ENCODE measurements at regions not wholly inside any gene's neighbourhood (a gene's known extent, or its start where the extent isn't known, plus 50 kb on each side); places are given as distances from the start of the nearest gene placed in this dataset.

DNA sequence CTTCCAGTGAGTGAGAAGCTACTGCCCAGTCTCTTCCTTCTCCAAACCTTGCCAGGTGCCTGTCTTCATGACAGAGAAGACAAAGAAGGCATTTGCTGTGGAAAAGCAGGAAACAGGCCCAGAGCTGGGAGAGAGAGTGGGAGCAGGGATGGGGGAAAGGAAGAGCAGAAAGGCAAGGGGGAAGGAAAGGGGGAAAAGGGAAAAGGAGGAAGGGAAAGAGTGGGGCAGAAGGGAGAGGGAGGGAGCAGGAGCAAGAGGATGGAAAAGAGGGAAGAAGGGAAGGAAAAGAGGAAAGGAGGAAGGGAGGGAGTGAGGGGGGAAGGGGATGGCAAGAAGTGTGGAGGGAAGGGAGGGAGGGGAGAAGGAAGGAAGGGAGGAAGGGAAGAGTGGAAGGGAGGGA is 121.2 kb upstream of the LINGO1 start:
- no peak for DNase-seq (ENCODE audit: low read depth)

DNA sequence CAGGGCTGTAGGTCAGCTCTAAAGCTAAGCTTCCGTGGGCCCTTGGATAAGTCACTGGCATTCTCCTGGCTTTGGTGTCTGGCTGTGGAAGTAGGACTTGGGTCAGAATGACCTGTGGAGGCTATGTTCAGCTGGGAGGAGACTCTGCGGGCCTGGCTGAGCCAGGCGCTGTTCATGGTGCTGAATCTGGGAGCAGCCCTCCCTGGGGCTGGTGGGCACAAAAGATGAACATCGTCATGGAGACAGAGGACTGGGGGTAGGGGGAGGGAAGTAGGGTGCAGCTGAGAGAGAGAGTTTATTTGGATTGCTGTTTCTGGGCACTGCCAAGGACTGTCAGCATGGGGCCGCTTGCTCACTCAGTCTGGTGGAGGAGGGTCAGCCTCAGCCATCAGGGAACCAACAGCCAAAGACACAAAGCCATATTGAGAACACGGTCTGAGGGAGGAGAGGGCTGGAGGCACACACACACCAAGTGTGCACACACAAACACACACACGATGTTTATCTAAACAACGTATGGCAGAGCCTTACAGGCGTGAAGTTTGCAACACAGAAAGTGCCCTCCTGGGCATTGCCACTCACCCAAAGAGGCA is 120.7 kb upstream of the LINGO1 start:
- no peak for DNase-seq (ENCODE audit: low read depth)

DNA sequence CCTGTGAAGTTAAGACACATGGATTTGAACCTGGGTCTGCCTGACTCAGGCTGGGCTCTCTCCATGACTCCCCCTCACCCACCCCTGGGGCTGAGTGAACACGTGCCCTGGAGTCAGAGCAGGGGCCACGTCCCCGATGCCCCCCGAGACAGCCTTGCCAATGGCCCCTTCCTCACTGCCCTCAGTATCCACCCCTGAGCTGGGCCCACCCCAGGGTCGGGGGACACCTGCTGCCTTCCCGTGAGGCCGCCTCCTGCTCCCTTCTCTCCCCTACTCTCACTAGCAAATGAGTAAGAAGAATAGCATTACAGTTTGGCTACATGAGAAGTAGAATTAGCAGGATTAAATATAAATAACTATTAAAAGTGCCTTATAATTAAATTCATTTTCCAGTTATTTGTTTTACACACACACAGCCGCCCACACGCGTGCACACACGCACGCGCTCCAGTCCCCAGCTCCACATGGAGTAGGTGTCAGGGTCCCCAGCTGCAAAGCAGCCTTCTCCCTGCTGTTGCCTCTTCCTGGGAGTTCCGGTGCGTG is 117.4 kb upstream of the LINGO1 start:
- no peak for DNase-seq (ENCODE audit: low read depth)

DNA sequence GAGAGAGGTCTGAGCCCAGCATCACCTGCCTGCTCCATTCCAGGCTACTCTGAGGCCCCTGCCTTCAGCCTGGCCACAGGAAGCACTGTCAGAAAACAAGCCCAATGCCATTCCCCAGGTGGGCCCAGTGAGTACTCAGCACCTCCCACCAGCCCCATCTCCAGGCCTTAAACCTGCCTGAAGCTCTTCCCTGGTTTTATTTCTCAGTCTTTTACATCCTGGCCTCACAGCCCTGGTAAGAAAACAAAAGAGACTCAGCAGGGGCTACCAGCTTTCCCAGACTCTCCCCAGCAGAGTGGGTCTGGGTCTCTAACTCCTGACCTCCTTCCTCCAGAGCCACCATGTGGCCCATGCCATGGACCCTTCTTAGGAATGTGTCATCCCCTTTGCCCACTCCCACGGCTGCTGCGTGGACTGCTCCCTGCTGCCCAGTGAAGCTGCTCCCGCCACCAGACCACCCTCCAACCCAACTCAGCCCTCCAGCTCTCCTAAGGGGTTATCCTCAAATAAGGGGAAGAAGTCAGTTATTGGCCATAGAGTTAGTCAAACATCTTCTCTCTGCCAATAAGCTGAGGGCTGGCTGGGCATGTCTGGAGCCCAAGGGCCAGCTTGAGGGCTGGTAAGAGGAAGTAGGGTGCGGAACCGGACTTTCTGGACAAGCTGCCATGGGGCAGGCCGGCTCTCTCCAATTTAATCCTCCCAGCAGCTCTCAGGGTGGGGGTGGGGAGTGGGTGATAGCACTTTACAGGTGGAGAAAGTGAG is 116.7 kb upstream of the LINGO1 start:
- DNase-seq (ENCODE audit: low read depth) = no peak

DNA sequence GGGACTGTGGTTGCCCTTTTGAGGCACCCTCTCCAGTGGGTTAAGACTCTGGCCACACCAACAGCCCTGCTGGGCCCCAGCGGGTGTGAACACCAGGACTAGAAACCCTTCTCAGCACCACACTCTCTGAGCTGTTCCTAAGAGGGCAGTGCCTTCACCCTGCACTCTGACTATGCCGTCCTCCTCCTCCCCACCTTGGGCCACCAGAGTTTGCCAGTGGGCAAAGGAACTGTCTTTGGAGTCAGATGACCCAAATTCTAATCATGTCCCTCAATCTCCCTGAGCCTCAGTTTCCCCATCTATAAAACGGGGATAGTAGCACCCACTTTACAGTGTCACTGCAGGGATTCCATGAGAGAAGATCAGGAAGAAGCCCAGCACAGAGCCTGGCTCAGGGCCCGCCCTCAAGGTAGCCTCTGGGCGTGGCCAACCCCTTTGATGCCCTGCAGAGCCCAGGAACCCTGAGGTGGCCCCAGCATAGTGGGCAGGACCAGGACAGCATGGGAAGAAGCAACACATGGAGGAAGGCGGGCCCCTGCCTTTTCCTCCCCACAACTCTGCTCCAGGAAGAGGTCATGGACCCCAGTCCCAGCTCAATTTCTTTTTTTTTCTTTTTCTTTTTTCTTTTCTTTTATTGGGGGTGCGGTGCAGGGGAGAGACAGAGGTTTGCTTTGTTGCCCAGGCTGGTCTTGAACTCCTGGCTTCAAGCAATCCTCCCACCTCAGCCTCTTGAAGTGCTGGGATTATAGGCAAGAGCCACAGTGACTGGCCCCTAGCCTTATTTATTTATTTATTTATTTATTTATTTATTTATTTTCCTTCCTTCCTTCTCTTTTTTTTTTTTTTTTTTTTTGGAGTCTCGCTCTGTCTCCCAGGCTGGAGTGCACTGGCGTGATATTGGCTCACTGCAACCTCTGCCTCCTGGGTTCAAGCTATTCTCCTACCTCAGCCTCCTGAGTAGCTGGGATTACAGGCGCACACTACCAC is 115.7 kb upstream of the LINGO1 start:
- DNase-seq (ENCODE audit: low read depth) = no peak

DNA sequence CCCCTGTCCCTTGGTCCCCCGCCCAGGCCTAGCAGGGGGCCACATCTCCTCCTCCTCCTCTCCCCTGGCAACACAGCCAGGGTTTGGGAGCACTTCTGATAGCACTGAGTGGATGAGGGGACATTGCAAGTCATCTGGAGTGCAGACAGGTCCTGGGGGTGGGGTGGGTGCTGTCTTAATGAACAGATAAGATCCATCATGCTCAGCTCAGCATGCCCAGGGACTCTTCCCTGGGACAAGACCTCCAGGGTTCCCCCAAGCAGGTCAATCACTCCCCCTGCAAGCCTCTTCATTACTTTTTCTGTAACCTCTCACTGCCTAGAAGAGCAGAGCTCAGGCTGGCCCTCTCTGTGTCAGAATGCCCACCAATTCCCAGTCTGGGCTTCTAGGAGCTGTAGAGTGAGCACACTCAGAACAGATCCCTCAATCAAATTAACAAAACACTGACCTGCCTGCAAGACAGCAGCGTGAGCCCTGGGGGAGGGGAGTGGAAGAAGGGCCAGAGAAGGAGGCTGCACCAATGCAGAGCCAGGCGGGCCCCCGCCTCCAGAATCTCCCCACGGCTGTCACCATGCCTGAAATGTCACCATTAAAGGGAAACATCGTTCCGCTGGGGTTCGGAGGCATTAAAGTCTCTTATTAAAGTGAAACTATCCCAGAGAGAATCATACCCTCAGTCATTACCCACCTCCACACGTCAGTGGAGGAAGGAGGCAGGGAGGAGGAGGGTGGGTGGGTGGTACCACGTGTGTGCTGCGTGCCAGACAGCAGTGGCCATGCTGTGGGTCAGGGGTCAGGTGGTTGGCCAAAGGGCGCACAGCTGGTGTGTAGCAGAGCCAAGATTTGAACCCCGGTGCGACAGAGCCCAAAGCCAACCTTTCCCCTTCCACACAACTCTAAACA is 114.7 kb upstream of the LINGO1 start:
- no peak for DNase-seq (ENCODE audit: low read depth)

DNA sequence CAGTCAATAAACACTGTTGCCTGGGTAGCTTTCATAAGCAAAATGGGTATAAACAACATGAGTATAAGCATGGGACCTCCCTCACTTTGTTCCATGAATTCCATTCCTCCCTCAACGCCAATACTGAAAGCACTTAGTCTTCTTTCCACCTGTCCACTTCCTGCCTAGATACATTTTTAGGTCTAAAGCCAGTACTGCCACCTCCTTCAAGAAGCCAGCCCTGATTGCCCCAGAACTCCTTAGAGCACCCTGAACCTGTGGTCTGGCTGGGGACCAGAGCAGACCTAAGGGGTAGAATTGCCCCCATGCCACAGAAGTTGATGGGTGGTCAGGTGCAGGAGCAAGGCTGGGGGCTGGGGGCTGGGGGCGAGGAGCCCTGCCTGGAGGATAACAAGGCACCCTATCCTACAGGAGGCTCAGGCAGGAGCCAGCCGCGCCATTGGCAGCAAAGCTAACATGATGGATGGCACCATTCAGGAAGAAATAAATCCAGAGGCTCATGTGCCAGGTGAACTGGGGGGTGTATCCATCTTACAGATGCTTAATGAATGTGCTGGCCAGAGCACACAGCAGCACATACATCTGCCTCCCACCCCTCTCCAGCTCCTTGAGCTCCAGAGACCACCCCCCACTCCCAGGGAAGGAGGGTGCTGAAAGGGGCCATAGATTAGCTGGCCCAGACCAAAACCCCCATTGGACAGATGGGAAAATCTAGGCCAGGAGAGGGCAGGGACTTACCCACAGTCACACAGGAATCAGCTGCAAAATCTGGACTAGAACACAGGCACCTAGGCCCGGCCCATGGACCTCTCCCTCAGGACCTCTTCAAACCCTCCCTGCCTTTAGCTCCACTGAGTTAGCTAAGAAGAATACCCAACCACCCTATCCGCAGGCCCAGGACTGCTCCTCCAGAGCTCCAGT is 113.8 kb upstream of the LINGO1 start:
- no peak for DNase-seq (ENCODE audit: low read depth)

DNA sequence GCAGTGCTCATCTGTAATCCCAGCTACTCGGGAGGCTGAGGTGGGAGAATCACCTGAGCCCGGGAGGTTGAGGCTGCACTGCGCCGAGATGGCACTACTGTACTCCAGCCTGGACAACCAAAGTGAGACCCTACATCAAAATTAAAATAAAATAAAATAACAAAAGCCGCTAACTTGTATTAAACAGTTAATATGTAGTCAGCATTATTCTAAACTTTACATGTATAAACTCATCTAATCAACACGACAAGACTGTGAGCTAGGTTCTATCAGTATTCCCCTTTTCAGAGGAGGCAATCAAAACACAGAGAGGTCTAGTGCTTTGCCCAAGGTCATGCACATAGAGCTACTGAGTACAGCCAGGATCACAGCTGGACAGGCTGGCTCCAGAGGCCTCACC is 111.7 kb upstream of the LINGO1 start:
- DNase-seq (ENCODE audit: low read depth) = no peak

DNA sequence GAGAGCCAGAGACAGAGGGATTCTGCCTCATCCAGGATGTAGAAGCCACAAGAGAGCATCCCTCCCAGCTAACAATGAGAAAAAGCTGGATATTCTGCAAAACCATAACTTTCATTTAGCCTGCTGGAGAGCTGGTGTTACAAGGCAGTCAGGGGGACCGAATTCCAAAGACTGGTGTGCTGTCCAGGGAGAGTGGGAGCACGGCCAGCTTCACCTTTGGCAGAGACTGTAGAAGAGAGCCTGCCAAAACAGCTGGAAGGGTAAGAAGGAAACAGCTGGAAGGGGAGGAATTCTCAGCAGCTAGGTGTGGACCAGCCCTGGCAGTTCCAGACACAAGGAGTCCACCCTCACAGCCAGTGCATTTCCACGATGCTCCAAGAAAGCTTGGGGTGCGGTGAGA is 109.9 kb upstream of the LINGO1 start:
- no peak for DNase-seq (ENCODE audit: low read depth)

DNA sequence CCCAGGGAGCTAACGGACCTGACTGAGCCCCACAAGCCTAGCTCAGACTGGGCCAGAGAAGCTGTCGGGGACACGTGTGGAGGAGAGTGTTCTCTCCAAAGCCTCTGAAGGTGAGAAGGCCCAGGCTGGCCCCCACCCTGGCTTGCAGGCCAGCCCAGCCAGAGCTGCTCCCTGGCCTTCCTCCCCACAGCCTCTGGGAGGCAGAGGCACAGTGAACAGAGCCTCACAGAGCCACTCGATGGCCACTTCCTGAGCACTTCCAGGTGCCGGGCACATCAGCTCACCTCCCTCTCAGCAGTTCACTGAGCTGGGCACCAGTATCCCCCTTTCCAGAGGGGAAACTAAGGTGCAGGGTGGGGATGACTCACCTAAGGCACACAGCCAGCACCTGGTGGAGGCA is 109.4 kb upstream of the LINGO1 start:
- DNase-seq (ENCODE audit: low read depth) = no peak

DNA sequence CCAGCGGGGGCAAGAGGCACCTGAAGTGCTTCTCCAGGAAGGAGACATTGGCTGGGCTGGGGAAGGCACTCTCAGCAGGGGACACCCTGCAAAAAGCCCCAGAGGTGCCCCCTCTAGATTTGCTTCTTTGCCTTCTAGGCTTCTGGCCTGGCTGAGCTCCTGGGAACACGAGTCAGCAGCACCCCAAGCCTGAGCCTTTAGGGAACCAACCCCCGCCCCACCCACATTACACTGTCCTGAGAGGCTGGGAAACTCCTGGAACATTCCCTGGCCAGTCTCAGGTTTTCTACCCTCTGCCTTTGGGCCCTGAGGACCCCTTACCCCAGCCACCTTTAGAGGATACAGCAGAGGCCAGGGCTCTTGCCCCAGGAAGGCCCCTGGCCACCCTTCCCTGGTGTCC is 108.4 kb upstream of the LINGO1 start:
- no peak for DNase-seq (ENCODE audit: low read depth)

DNA sequence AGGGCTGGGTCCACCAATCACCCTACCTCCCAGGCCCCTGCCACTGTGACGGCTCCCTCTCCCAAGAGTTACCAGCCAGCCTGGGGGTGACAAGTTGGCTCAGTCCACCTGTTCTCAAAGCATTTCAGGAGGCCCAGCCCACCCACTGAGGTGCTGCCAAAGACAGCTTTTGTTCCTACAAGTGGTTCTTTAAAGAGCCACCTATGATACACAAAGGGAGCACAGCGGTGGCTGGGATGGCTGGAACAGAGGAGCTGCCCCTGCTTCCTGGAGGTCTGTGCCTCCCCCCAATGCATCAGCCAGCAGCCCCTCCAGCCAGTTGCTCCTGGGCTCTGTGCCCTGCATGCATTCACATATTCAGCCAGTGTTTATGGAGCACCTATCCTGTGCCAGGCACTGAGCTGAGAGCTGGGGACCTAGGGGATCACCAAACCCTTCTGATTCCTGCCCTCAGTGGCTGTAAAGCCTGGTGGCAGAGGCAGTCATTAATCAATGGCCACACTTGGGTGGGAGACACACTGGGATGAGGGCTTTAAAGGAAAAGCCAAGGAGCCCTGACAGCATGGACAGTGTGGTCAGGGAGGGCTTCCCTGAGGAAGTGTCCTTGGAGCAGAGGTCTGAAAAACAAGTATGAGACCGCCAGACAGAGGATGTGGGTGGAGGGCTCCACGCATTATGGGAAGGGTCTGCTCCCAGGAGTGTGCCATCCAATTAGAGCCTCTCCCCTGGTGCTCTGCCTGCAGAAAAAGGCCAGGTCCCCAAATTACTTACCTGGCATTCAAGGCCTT is 107.1 kb upstream of the LINGO1 start:
- no peak for DNase-seq (ENCODE audit: low read depth)

DNA sequence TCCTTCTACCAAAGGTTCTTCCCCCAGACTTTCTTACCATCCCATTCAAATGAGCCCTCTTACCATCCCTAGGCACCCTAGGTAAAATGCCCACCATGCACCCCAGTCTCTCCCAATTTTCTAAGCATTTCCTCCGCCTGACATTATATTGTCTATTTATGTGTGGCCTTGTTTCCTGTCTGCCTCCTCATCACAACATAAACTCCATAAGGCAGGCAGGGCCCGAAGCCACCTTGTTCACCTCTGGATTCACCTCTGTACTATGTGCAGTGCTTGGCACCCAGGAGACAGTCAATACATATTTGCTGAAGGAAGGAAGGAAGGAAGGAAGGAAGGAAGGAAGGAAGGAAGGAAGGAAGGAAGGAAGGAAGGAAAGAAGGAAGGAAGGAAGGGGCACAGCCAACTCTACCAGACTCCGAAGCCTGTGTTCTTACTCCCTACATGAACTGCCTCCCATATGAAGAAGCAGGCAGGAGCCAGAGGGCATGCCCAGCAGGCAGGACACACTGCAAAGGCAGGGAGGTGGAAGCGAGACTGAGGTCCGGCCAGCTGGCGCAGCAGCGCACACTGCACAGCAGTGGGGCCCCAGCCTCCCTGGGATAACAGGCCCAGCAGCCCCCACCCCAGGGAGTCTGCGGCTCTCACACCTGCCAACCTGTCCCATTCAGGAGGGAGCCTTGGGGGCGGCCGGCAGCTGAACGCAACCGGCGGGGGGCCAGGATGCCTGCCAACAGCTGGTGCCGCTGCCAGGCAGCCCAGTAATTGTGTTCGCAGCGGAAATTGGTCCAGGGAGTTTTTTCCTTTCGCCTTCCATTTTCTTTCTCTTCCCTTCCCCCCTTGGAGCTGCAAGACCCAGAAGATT is 106.0 kb upstream of the LINGO1 start:
- no peak for DNase-seq (ENCODE audit: low read depth)

DNA sequence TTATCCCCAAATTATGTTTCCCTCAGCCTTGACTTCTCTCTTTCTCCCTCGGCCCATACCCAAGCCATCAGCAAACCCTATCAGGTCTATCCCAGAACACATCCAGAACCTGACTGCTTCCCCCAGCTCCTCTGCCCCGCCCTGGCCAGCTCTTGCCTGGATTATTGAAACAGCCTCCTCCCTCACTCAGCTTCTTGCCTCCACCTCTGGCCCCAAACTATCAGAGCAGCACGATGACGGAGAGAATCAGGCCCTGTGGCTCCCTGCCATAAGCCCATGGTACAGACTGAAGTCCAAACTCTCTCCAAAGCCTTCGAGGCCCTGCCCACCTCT is 105.3 kb upstream of the LINGO1 start:
- DNase-seq (ENCODE audit: low read depth) = no peak

DNA sequence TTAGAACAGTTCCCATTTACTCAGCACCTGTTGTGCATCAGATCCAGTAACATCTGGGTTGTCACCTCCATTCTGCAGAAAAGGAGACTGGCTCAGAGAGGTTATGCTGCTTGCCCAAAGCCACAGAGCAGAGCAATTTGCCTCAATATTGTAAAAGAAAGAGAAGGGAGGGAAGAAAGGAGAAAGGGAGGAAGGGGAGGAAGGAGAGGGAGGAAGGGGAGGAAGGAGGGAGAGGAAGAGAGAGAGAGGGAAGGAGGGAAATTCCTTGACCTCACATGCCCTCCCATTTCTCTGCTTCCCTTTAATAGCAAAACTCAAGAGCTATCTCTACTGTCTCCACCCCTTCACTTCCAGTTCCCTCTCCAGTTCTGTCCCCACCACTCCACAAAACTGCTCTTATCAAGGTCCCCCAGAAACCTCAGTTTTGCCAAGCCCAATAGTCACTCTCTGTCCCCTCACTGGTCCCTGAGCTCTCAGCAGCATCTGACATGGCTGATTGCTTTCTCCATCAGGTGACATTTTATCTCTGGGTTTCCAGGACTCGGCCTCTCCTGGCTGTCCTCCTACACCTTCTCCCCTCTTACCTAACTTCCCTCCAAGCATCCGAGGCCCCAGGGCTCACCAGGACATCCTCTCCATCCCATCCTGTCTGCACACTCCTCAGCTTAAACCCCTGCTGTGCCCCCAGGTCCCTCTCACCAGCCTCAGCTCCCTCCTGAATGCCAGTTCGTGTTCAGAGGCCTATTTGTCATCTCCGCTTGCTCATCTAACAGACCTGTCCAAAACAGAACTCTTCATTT is 104.7 kb upstream of the LINGO1 start:
- no peak for DNase-seq (ENCODE audit: low read depth)

DNA sequence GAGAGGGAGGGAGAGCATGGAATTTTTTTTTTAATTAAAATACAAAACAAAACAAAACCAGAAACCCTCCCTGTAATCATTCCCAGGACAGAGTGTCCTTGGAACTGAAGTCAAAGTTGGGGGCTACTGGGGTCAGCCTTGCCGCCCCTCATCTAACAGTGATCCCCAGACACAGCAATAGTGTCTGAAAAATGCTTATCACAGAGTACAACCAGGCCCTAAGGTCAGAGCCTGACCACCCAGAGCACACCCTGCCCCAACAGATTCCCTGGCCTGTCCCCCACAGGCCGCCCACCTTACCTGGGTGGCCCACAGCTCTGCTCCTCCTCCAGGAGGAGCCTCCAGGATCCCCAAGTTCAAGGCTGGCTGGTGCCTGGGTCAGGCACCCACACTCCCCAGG is 101.6 kb upstream of the LINGO1 start:
- DNase-seq (ENCODE audit: low read depth) = no peak

DNA sequence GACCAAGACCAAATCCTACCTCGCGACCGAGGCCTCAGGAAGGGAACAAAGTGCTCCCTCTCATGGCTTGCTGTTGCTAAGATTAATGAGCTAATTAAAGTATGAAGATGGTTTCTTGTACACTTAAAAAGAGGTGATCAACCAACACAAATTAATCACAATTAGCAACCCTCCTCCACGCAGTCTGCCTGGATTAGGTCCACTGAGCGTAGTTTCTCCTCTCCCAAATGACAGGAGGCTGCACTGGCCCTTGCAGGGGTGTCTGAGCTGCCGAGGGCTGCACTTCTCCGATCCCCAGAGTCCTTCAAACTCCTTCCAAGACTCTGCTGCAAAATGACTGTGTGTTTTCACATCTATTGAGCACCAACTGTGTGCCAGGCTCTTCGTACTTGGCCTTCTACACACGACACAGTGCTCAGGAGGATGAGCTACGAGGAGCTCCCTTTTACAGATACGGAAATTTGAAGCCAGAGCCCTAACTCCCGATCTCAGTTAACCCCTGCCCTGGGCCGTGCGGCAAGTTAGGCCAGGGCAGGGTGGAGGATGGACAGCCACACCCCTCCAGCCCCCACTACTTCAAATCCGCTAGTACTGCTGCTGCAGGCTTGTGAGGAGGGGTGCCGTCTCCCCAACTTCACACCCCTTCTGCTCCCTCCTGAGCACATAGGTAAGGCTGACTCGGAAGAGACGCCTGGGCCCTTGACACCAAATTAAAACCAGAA is 101.0 kb upstream of the LINGO1 start:
- DNase-seq (ENCODE audit: low read depth) = no peak
